Kidney epithelial cell (primary cell): ENCODE measurements at regions not wholly inside any gene's neighbourhood (a gene's known extent, or its start where the extent isn't known, plus 50 kb on each side); places are given as distances from the start of the nearest gene placed in this dataset.

Experiments used
- DNase-seq: peaks from one replicate; pipeline ENCODE4 v3.0.0-alpha.2; 2010; ENCODE audit warnings: low read depth
- H3K27me3 ChIP-seq: 2 replicates; pipeline ENCODE4 v1.6.0; 2011; ENCODE audit warnings: low read length; ENCODE audit not compliant: control insufficient read depth, insufficient read depth
- H3K36me3 ChIP-seq: 2 replicates; pipeline ENCODE4 v1.5.1; 2011; ENCODE audit warnings: low read length; ENCODE audit not compliant: control insufficient read depth, insufficient read depth
- H3K4me3 ChIP-seq: 2 replicates; pipeline ENCODE4 v1.5.1; 2011; ENCODE audit warnings: low read depth, mild to moderate bottlenecking, control low read depth, low read length
- TF ChIP-seq, protein P1 (sequence below): IDR thresholded peaks from 2 replicates; pipeline ENCODE4 v1.5.1; 2011; ENCODE audit warnings: mild to moderate bottlenecking, moderate library complexity, low read length, control low read depth, inconsistent platforms; ENCODE audit not compliant: insufficient read depth, poor library complexity, severe bottlenecking

DNA sequence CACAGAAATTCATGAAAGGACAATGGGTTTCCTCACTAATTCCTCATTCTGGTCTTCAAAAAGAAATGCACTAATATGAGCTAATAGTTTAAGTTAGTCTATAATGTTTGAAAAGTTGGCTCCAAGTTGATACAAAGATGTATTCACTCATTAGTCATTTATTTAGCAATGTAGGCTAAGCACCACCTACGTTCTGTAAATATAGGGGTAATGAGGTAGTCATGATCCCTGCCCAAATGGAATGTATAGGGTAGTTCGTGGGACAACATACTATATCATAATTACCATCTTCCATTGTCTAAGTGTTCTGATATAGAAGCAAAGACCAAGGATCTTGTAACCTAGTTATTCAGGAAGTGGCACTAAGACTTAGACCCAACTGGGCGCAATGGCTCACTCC, 86.5 kb downstream of the DIO2 start:
- no peaks in the 10 kb centered on the region for H3K36me3 ChIP-seq
- DNase-seq = no peak
- TF ChIP-seq, protein P1, sequence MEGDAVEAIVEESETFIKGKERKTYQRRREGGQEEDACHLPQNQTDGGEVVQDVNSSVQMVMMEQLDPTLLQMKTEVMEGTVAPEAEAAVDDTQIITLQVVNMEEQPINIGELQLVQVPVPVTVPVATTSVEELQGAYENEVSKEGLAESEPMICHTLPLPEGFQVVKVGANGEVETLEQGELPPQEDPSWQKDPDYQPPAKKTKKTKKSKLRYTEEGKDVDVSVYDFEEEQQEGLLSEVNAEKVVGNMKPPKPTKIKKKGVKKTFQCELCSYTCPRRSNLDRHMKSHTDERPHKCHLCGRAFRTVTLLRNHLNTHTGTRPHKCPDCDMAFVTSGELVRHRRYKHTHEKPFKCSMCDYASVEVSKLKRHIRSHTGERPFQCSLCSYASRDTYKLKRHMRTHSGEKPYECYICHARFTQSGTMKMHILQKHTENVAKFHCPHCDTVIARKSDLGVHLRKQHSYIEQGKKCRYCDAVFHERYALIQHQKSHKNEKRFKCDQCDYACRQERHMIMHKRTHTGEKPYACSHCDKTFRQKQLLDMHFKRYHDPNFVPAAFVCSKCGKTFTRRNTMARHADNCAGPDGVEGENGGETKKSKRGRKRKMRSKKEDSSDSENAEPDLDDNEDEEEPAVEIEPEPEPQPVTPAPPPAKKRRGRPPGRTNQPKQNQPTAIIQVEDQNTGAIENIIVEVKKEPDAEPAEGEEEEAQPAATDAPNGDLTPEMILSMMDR = no peak
- H3K4me3 ChIP-seq = no peak overlapping the region
- H3K27me3 ChIP-seq = no peaks in the 10 kb centered on the region

DNA sequence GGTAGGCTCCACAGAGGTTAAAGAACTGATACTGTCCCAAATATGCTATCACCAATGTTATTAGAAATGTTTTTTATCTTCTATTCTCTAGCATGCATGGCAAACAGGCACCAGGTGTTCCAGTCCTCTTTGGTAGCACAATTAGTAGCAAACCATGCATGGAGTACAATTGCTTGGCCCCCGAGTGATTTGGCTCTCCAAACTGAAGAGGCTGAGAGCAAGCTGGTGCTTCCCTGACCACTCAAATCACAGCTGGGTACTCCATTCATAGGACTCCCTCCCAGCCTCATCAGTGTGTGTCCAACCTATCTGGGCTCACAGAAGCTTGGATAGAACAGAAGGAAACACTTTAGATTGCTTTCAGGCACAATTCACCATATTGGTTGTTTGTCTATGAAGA, 93.4 kb downstream of the DIO2 start:
- TF ChIP-seq, protein P1 = no peak
- DNase-seq = no peak
- H3K4me3 ChIP-seq = no peak overlapping the region
- no peaks in the 10 kb centered on the region for H3K27me3 ChIP-seq
- H3K36me3 ChIP-seq = no peaks in the 10 kb centered on the region

DNA sequence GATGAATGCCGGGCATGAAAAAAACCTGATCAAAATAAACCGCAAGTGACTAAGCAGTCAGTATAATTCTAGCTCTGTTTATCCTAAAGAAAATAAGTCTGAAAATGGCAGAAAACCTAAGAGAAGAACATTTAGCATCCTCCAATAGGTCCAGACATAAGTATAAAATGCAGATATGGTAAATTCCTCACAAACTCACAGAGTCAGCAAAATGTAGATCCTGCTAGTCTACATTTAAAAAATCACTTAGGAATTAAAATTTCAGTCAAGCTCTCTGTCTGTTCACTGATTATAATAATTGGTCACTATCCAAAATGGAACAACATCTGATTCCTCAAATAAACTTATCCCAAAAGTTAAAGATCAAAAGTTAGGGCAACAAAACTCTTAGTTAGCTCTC, 95.1 kb downstream of the DIO2 start:
- no peak overlapping the region for H3K4me3 ChIP-seq
- TF ChIP-seq, protein P1 = no peak
- DNase-seq = no peak
- no peaks in the 10 kb centered on the region for H3K27me3 ChIP-seq
- no peaks in the 10 kb centered on the region for H3K36me3 ChIP-seq

DNA sequence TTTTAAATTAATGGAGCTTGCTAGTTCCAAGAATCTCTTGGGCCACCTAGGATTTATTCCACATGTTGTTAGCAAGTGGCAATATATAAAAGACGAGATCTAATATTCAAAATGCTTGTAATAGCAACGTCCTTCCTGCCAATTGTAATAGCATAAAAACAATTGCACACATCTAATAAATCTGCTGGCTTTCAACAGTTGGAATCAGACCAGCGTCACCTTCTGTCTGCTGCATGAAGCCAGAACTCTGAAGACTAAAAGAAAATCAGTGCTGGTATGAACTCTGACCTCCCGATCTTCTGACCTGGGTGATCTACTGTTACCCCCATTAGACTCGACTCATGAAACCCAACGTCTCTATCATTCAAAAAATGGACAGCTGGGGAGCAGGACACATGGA, 100.6 kb downstream of the DIO2 start:
- Histone ChIP-seq H3K36me3 (no peaks in the 10 kb centered on the region), H3K27me3 (no peaks in the 10 kb centered on the region), H3K4me3 (no peak overlapping the region)
- DNase-seq = no peak
- TF ChIP-seq, protein P1 = no peak

DNA sequence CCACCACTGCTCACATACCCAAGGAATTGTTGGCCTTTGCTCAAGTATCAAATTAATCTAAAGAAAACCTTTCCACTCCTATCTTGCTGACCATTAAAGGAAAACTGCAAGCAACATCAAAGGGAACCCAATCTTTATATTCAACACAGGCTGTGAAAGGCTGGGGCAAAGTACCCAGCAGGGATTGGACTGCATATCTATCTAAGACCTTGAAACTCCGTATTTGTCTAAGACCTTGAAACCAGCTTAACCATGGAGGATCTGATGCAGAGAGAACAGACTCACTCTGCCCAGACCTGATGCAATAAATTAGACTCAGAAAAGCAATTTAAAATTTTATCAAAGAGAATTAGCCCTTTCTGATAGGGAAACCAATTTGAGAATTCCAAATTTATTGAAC, 102.2 kb downstream of the DIO2 start:
- Histone ChIP-seq H3K36me3 (no peaks in the 10 kb centered on the region), H3K27me3 (no peaks in the 10 kb centered on the region), H3K4me3 (no peak overlapping the region)
- TF ChIP-seq, protein P1 = no peak
- no peak for DNase-seq

DNA sequence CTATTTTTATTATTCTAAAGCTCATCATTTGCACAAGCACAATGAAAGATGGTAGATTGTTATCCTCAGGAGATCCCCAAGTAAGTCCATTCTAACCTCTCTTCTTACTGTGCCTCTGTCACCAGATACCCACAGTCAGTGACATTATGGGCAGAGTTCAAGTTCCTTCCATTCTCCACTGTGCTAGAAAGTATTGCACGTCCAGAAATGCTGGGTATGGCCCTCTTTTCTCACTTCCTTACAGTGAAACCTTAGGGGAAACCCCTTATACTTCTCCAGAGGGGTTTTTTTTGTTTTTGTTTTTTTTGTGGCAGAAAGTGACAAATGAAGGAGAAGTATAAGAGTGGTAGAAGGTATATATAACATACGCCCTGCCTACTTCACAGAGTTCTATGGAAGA, 102.9 kb downstream of the DIO2 start:
- TF ChIP-seq, protein P1 = no peak
- no peaks in the 10 kb centered on the region for H3K27me3 ChIP-seq

More for the DNA sequence above, 102.9 kb downstream of the DIO2 start:
- no peaks in the 10 kb centered on the region for H3K36me3 ChIP-seq
- no peak overlapping the region for H3K4me3 ChIP-seq
- DNase-seq = no peak
